Neural cell (in vitro differentiated cells): ENCODE measurements at regions not wholly inside any gene's neighbourhood (a gene's known extent, or its start where the extent isn't known, plus 50 kb on each side); places are given as distances from the start of the nearest gene placed in this dataset.
A peak's percentile ranks its signal among the peaks of the same experiment; 100 is the strongest.

ENCODE experiments used
- H2AFZ ChIP-seq: fragments of 200-600, 300-800 bp; sonication (generic), shearing (Covaris generic); 2 replicates; pipeline ENCODE4 v1.6.0; 2014; ENCODE audit warnings: low read depth, mild to moderate bottlenecking, antibody characterized with exemption, low read length, moderate library complexity
- H3F3A ChIP-seq: fragments of 200-600 bp; shearing (Covaris generic); 2 replicates; pipeline ENCODE4 v1.6.1; 2016; ENCODE audit warnings: mild to moderate bottlenecking, moderate library complexity, mixed read lengths, antibody characterized with exemption, low read length; ENCODE audit not compliant: insufficient read depth, poor library complexity, severe bottlenecking
- H3K27ac ChIP-seq: fragments of 200-600, 300-800 bp; sonication (generic), shearing (Covaris generic); 2 replicates; pipeline ENCODE4 v1.5.1; 2014; ENCODE audit warnings: mild to moderate bottlenecking, low read length, moderate library complexity
- H3K27me3 ChIP-seq: fragments of 300-800, 200-600 bp; sonication (generic), shearing (Covaris generic); 2 replicates; pipeline ENCODE4 v1.6.0; 2014; ENCODE audit warnings: mild to moderate bottlenecking, low read depth, low read length, moderate library complexity; ENCODE audit not compliant: insufficient read depth
- H3K36me3 ChIP-seq: fragments of 300-800, 200-600 bp; sonication (generic), shearing (Covaris generic); 2 replicates; pipeline ENCODE4 v1.5.1; 2014; ENCODE audit warnings: mild to moderate bottlenecking, antibody characterized with exemption, low read length, moderate library complexity; ENCODE audit not compliant: insufficient read depth
- H3K4me2 ChIP-seq: fragments of 300-800, 200-600 bp; sonication (generic), shearing (Covaris generic); 2 replicates; pipeline ENCODE4 v1.6.0; 2014; ENCODE audit warnings: mild to moderate bottlenecking, low read length
- H3K4me3 ChIP-seq: fragments of 300-800, 200-600 bp; sonication (generic), shearing (Covaris generic); 2 replicates; pipeline ENCODE4 v1.5.1; 2014; ENCODE audit warnings: mild to moderate bottlenecking, low read length, moderate library complexity
- H3K79me2 ChIP-seq: fragments of 200-600 bp; shearing (Covaris generic); replicated peaks from 2 replicates; pipeline ENCODE4 v1.6.0; 2014; ENCODE audit warnings: mild to moderate bottlenecking, low read length, moderate library complexity; ENCODE audit not compliant: insufficient read depth
- H3K9ac ChIP-seq: fragments of 300-800, 200-600 bp; sonication (generic), shearing (Covaris generic); 2 replicates; pipeline ENCODE4 v1.6.1; 2016; ENCODE audit warnings: mild to moderate bottlenecking, low read length, mixed read lengths
- H3K9me2 ChIP-seq: fragments of 200-600 bp; shearing (Covaris generic); 2 replicates; pipeline ENCODE4 v1.6.1; 2016; ENCODE audit warnings: mild to moderate bottlenecking, low read length, mixed read lengths; ENCODE audit not compliant: insufficient read depth
- H3K9me3 ChIP-seq: fragments of 200-600, 300-800 bp; sonication (generic), shearing (Covaris generic); 2 replicates; pipeline ENCODE4 v1.6.1; 2016; ENCODE audit warnings: mild to moderate bottlenecking, mixed run types, low read length, moderate library complexity, mixed read lengths
- H4K20me1 ChIP-seq: fragments of 200-600 bp; shearing (Covaris generic); 2 replicates; pipeline ENCODE4 v1.6.1; 2016; ENCODE audit warnings: mild to moderate bottlenecking, mixed run types; ENCODE audit not compliant: insufficient read depth
- CTCF ChIP-seq: fragments of 450-650 bp; IDR thresholded peaks from 2 replicates; pipeline ENCODE4 v1.5.1; 2014; ENCODE audit warnings: antibody characterized with exemption, mild to moderate bottlenecking, moderate library complexity; ENCODE audit not compliant: poor library complexity, severe bottlenecking
- EP300 ChIP-seq: fragments of 450-650 bp; conservative IDR thresholded peaks from 2 replicates; pipeline ENCODE4 v1.6.1; 2014; ENCODE audit warnings: antibody characterized with exemption, mild to moderate bottlenecking, moderate library complexity; ENCODE audit not compliant: poor library complexity, severe bottlenecking
- EZH2 ChIP-seq: fragments of 200-600, 300-800 bp; shearing (Covaris generic), sonication (generic); IDR thresholded peaks from 2 replicates; pipeline ENCODE4 v1.6.1; 2014; ENCODE audit warnings: antibody characterized with exemption, low read length, borderline replicate concordance, mild to moderate bottlenecking; ENCODE audit not compliant: insufficient read depth, poor library complexity, severe bottlenecking
- MXI1 ChIP-seq: fragments of 450-650 bp; conservative IDR thresholded peaks from 2 replicates; pipeline ENCODE4 v1.6.1; 2014; ENCODE audit warnings: antibody characterized with exemption, mild to moderate bottlenecking; ENCODE audit not compliant: poor library complexity, severe bottlenecking
- POLR2AphosphoS5 ChIP-seq: IDR thresholded peaks from 2 replicates; pipeline ENCODE4 v1.6.1; 2012
- RAD21 ChIP-seq: fragments of 450-650 bp; conservative IDR thresholded peaks from 2 replicates; pipeline ENCODE4 v1.6.1; 2014; ENCODE audit warnings: antibody characterized with exemption, mild to moderate bottlenecking, moderate library complexity
- REST ChIP-seq: IDR thresholded peaks from 2 replicates; pipeline ENCODE4 v1.6.1; 2012; ENCODE audit warnings: borderline replicate concordance
- SMC3 ChIP-seq: fragments of 450-650 bp; conservative IDR thresholded peaks from 2 replicates; pipeline ENCODE4 v1.6.1; 2014; ENCODE audit warnings: antibody characterized with exemption, mild to moderate bottlenecking, moderate library complexity; ENCODE audit not compliant: poor library complexity
- TAF1 ChIP-seq: IDR thresholded peaks from 2 replicates; pipeline ENCODE4 v1.6.1; 2012; ENCODE audit warnings: low read depth

- Histone ChIP-seq H3K4me2 (no peak overlapping the region), H3K27me3 (no peaks in the 10 kb centered on the region), H3K36me3 (no peaks in the 10 kb centered on the region), H3K27ac (no peak overlapping the region), H4K20me1 (no peaks in the 10 kb centered on the region), H3K9me3 (no peaks in the 10 kb centered on the region), H3K9me2 (no peaks in the 10 kb centered on the region), H3K4me3 (no peak overlapping the region), H3K79me2 (no peaks in the 10 kb centered on the region), H3K9ac (no peak overlapping the region), H3F3A (no peaks in the 10 kb centered on the region), H2AFZ (no peak overlapping the region)
- TF ChIP-seq REST (peak; percentile 38), SMC3 (no peak)
Measured at GRCh38 chr6:98117068-98117467, 717.3 kb upstream of the POU3F2 start.

DNA sequence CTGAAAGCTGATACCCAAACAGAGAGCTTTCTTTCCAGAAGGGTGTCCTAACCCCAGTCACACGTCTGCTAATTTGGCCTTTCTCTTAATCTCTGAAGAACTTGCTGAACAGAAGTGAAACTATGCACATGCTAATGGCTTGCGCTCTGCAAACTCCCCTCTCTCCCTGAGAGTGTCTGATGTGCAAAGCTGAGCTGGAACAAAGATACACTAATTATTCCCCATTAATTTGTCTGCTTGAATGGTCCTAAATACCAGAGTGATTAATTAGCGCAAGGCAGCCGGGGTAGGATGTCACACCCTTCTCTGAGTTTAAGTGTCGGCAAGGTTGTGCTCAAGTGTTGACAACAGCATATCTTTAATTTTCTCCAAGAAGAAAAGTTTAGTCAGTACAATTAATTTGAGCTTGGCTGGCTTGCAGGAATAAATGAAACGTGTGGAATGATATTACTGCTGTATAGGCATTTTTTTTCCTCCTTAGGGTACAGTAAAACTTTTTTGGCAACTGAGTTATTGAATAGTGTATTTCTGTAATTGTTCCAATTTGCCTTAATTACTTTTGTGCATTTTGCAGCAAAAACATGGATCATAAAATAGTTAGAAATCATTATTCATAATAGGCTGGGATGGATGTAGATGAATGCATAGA lies 715.9 kb upstream of the POU3F2 start:
- no peaks in the 10 kb centered on the region for H3K9me2 ChIP-seq
- H3K36me3 ChIP-seq: no peaks in the 10 kb centered on the region
- TF ChIP-seq POLR2AphosphoS5 (no peak), TAF1 (no peak), EP300 (no peak), SMC3 (no peak), RAD21 (no peak), MXI1 (no peak), REST (no peak), CTCF (no peak), EZH2 (no peak)
- H2AFZ ChIP-seq: no peak overlapping the region
- H3K9me3 ChIP-seq: no peaks in the 10 kb centered on the region
- H4K20me1 ChIP-seq: no peaks in the 10 kb centered on the region
- H3K27me3 ChIP-seq: no peaks in the 10 kb centered on the region
- H3K27ac ChIP-seq: no peak overlapping the region
- no peaks in the 10 kb centered on the region for H3K79me2 ChIP-seq
- H3F3A ChIP-seq: no peaks in the 10 kb centered on the region
- no peak overlapping the region for H3K9ac ChIP-seq
- no peak overlapping the region for H3K4me2 ChIP-seq
- H3K4me3 ChIP-seq: no peak overlapping the region
